Osteocyte (in vitro differentiated cells): ENCODE measurements at regions not wholly inside any gene's neighbourhood (a gene's known extent, or its start where the extent isn't known, plus 50 kb on each side); places are given as distances from the start of the nearest gene placed in this dataset.

ENCODE experiments used
- DNase-seq: peaks from one replicate; pipeline ENCODE4 v3.0.0; 2021; ENCODE audit warnings: mixed read lengths; ENCODE audit not compliant: unreplicated experiment; ENCODE audit errors: extremely low spot score
- H3K27ac Mint-ChIP-seq: one replicate; pipeline ENCODE4 v1.8.0; 2021; ENCODE audit warnings: mild to moderate bottlenecking, mixed read lengths; ENCODE audit not compliant: unreplicated experiment
- H3K27me3 Mint-ChIP-seq: one replicate; pipeline ENCODE4 v1.8.0; 2021; ENCODE audit warnings: mixed read lengths; ENCODE audit not compliant: unreplicated experiment
- H3K36me3 Mint-ChIP-seq: one replicate; pipeline ENCODE4 v1.8.0; 2021; ENCODE audit warnings: mixed read lengths; ENCODE audit not compliant: unreplicated experiment
- H3K4me1 Mint-ChIP-seq: one replicate; pipeline ENCODE4 v1.8.0; 2021; ENCODE audit warnings: mixed read lengths; ENCODE audit not compliant: unreplicated experiment
- H3K4me3 Mint-ChIP-seq: one replicate; pipeline ENCODE4 v1.8.0; 2021; ENCODE audit warnings: mild to moderate bottlenecking, moderate library complexity, mixed read lengths; ENCODE audit not compliant: unreplicated experiment
- H3K9me3 Mint-ChIP-seq: one replicate; pipeline ENCODE4 v1.8.0; 2021; ENCODE audit warnings: mixed read lengths; ENCODE audit not compliant: unreplicated experiment
- CTCF ChIP-seq: fragments of 200-600 bp; sonication (generic); IDR thresholded peaks from 2 replicates; pipeline ENCODE4 v1.5.0; 2021; ENCODE audit warnings: antibody characterized with exemption, mild to moderate bottlenecking, moderate library complexity

DNA sequence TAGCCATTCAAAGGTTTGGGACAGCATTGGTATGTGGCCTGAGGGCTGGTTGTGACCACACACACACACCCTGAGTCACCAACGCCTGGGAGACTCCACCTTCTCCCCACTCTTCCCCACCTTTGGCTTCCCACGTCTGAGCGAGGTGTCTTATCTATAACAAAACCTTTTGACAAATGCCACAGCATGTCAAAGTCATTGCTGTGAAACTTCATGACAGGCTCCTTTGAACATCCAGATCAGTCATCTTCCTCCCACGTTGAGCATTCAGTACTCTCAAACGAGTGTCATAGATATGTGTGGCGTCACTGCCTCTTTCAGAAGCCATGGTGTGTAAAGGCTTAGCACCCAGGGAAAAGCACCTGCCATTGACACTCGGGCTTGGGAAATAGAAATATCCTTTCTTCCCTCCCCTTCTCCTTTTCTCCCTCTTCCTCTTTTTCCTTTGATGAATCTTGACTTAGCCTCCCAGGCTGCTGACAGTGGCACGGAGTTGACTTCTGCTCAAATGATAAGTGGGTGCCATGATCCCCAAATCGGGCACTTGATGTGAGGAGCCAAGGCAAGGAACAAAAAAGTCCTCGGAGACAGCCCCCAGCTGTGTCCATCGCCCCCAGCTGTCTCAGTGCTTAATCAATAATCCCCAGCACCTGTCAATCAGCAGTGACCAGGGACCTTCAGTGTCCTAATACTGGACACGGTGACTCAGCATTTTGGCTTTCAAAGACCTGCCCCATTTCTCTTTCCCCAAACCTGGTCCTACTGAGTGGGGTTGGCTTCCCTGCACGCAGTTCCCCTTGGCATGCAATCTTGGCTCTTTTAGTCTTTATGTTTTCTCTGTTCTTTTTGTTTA, 114.8 kb downstream of the FGF18 start:
- no peak for TF ChIP-seq CTCF
- no peaks in the 10 kb centered on the region for H3K36me3 Mint-ChIP-seq
- H3K27ac Mint-ChIP-seq = no peak overlapping the region
- H3K4me1 Mint-ChIP-seq = peaks cover 3% of the 10 kb centered on the region
- peak; percentile 49 for DNase-seq
- peaks cover 2% of the 10 kb centered on the region for H3K27me3 Mint-ChIP-seq
- no peak overlapping the region for H3K4me3 Mint-ChIP-seq
- no peaks in the 10 kb centered on the region for H3K9me3 Mint-ChIP-seq

DNA sequence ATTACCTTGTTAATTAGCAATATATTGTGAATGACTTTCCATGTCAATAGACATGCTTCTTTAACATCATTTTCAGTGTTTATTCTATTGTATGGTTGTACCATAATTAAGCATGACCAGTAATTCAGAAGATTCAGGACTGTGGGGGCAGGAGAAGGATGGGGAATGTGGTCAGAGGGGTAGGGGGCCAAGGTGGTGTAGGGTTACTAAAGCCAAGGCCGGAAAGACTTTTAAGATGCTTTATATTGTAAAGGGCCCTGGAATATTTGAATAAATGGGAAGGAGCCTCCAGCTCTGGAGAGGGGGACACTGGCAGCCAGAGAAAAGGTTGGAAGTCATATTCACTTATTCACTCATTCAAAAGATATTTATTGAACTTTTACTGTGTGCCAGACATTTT, 115.7 kb downstream of the FGF18 start:
- Mint-ChIP-seq H3K27me3 (peaks cover 2% of the 10 kb centered on the region), H3K36me3 (no peaks in the 10 kb centered on the region), H3K27ac (no peak overlapping the region), H3K9me3 (no peaks in the 10 kb centered on the region), H3K4me1 (peaks cover 2% of the 10 kb centered on the region), H3K4me3 (no peak overlapping the region)
- peak; percentile 25 for DNase-seq
- TF ChIP-seq CTCF = no peak

DNA sequence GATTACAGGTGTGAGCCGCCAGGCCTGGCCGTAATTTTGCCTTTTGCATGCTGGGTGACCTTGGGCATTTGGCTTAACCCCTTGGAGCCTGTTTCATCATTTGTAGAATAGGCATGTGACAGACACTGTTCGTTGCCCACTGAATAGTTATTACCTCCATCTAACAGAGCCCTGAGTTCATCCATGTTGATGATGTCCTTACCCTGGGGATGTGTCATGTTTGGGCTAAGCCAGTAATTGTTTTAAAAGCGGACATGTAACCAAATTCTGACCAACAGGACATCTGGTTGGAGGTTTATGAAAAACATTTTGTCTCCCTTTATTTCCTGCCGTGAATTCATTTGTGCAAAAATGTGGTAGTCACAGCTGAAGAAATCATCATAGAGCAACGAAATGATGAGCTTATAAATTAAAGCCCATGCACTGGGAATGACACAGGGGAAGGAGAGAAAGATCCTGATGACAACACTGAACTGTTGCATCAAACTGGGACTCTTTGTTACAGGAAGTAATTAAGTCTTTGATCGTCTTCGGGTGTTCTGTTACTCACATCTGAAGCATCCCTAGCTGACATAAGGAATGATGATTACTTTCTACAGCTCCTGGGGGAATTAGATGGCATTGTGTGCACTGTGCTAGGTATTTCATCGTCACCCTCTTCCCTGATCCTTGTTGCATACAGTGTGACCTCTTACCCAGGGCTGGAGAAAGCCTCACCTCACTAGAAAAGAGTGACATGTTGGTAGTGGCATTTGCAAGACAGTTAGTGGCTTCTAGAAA, 117.8 kb downstream of the FGF18 start:
- TF ChIP-seq CTCF = no peak
- peak; percentile 15 for DNase-seq
- no peak overlapping the region for H3K27ac Mint-ChIP-seq
- H3K4me1 Mint-ChIP-seq = peaks cover 2% of the 10 kb centered on the region
- no peaks in the 10 kb centered on the region for H3K9me3 Mint-ChIP-seq
- no peaks in the 10 kb centered on the region for H3K36me3 Mint-ChIP-seq
- no peak overlapping the region for H3K4me3 Mint-ChIP-seq
- H3K27me3 Mint-ChIP-seq = peaks cover 3% of the 10 kb centered on the region

DNA sequence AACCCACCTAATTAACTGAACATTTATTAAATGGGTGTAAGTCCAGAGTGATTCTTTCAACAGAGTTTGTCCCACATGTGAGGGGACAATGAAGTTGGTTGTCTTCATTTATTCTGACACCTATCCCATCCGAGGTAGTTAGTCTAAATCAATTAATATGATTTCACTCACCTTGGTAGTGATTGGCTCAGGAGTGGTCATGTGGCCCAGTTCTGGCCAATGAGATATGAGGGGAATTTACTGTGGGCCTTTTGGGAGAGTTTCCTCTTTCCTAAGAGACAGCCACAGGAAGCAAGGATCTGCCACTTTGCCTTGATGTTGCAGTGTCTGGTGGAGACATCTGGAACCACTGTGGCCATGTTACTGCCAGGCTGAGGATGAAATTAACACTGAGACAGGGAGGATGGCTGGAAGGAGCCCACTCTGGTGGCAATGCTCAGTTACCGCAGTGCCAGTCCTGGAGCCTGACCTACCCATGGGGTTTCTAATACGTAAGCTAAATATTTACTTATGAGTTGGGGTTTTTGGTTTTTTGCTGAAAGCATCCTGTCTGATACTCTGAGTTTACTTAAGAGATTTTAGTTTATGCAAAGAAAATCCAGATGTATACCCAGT, 118.6 kb downstream of the FGF18 start:
- no peaks in the 10 kb centered on the region for H3K36me3 Mint-ChIP-seq

More for the DNA sequence above, 118.6 kb downstream of the FGF18 start:
- peak; percentile 42 for DNase-seq
- no peak for TF ChIP-seq CTCF
- H3K9me3 Mint-ChIP-seq = no peaks in the 10 kb centered on the region
- peaks cover 3% of the 10 kb centered on the region for H3K27me3 Mint-ChIP-seq
- no peak overlapping the region for H3K4me3 Mint-ChIP-seq
- H3K27ac Mint-ChIP-seq = no peak overlapping the region
- peaks cover 2% of the 10 kb centered on the region for H3K4me1 Mint-ChIP-seq
